Fibroblast of peridontal ligament (primary cell): ENCODE measurements at regions not wholly inside any gene's neighbourhood (a gene's known extent, or its start where the extent isn't known, plus 50 kb on each side); places are given as distances from the start of the nearest gene placed in this dataset.

Experiments used
- DNase-seq: peaks from one replicate; pipeline ENCODE4 v3.0.0-alpha.2; 2010; ENCODE audit errors: extremely low read depth

DNA sequence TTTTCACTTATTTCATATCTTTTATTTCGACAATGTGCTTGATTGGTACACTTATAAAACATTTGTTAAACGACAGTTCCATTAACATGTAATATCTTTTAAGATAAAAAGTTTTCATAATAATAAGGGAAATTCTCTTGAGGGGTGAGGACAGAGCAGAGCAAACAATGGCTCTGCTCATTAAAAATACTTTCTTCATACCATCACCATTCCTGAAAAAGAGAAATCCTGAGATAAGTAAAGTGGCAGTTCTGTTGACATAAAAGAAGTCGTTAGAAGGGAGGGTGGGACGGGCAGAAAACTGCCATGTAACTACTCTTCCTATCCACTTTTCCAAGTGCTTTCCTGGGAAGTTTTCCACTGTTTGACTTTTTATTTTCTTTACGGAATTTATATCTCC, 193.6 kb upstream of the CEP162 start:
- DNase-seq: no peak

- DNase-seq: peak; percentile 58
These were observed 189.8 kb upstream of the CEP162 start for GRCh38 chr6:84417260-84417659.

- peak; percentile 52 for DNase-seq
These were observed 188.7 kb upstream of the CEP162 start for GRCh38 chr6:84416043-84416657.

DNA sequence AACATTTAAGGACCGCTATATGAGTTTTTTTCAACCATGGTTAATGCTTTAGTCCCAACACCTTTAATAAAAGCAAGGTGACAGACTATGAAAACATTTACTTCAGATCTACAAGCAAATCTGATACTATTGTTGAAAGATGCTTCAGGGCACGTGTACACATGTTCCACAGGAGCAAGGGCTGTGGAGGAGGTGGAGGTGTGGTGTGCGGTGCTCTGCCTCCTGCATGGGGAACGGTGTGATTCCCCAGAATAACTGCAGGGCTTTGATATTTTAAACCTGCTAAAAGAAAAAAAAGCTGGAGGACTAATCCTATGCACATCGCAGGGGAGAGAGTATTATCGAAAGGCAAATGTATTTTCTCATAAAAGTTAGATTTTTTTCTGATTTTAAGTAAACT, 188.1 kb upstream of the CEP162 start:
- DNase-seq: no peak

- peak; percentile 18 for DNase-seq
These were observed 187.6 kb upstream of the CEP162 start for GRCh38 chr6:84415068-84415467.

DNA sequence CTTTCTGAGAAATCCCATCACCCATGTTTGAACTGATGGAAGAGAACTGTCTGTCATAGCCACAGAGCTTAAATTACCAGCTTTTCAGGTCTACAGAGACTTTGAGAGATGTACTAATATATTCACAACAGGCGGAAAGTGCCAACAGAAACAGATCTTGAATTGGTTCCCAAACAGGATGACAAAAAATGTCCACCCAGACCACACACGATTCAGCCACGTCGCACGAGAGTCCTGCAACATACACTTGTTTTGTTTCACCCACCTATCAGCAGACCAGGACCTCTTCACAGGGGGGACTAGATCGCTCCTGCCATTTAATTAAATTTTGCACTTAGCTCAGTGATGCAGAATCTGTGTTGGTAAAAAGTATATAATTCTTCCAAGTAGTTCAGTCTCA, 187.1 kb upstream of the CEP162 start:
- DNase-seq: no peak

- peak; percentile 86 for DNase-seq
These were observed 183.7 kb upstream of the CEP162 start for GRCh38 chr6:84411060-84411629.

DNA sequence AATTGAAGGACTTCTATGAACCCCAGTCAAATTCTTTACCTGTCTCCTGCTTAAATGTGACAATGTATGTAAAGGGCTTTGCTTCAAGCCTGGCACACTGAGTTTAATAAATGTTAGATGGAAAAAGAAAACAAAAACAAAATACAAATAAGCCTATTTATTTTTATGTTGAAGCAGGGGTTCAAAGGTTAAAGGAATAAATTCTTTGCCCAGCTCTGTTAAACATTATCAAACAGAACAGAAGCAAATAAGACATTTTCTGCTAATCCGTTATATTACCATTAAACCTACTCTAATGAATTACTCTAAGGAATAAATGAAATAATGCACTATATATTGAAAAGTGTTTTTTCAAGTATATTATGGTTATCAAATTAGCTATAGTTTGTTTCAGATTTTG, 182.5 kb upstream of the CEP162 start:
- DNase-seq: no peak

DNA sequence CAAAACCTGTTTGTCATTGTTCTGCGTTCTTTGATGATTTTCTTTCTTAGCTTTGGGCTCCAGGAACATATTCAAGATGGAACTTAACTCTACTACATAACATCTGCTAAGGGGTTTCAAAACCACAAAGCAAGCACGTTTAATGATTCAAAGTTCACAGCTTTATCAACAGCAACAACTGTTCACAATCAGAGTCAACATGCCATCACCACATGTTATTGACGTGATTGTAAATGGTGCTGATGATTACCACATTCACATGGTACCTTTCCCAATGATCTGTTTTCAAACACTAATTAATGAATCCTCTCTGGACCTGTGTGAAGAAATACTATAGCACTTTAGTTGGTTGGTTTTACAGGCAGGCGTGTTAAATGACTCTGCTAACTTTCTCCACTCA, 180.6 kb upstream of the CEP162 start:
- DNase-seq: no peak

DNA sequence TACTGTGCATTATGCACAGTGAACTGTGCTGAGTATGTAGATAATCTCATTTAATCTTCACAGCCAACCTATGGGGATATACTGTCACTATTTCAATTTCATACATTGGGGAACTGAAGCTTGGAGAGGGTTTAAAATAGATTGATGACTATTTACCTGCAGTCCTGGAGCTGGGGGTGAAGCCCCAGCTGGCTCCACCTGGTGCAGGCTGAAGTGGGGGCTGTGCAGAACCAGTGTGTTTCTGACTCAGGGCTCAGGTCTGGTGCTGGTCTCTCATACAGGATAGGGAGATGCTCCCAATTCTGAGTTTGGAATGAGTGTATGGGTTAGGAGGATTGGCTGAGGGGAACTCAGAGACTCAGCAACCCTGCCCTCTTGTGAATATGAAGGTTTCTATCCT, 176.1 kb upstream of the CEP162 start:
- no peak for DNase-seq

GRCh38 chr6:84399003-84399402, 171.6 kb upstream of the CEP162 start:
- DNase-seq: no peak

DNA sequence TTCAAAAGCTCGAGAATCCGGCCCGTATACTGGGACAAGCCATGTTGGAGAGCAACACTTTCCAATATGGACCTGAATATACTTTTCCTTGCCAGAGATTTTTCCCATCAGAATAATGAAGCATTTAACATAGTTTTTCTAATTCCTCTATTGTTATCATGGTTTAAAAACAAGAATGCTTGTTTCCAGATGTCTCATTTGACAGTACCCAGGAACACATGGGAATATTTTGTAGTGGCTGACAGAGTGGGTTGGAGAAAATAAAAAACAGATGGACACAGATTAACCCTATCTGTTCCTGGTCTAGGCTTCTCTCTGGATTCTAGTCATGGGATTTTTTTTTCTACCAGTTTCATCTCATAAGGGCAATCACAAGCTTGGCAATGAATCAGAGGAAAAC, 164.8 kb upstream of the CEP162 start:
- DNase-seq: no peak

GRCh38 chr6:84390851-84391250, 163.4 kb upstream of the CEP162 start:
- DNase-seq: no peak

DNA sequence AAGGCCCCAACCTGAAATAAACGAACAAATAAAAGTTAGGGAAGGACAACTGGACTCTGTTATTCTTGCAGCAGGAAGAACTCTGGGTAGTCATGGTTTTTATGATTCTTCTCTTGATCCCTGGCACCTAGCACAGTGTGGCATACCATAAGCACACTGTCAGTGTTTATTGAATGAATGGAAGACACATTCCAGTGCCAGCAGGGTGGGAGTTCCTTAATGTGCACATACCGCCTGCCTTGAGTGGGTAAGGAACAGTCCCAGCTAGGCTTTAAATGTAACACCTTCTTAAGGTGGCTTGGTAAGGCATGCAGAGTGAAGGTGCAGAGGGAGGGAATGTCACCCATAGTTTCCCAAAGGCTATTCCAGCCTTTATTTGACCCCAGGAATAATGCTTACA, 162.9 kb upstream of the CEP162 start:
- no peak for DNase-seq

DNA sequence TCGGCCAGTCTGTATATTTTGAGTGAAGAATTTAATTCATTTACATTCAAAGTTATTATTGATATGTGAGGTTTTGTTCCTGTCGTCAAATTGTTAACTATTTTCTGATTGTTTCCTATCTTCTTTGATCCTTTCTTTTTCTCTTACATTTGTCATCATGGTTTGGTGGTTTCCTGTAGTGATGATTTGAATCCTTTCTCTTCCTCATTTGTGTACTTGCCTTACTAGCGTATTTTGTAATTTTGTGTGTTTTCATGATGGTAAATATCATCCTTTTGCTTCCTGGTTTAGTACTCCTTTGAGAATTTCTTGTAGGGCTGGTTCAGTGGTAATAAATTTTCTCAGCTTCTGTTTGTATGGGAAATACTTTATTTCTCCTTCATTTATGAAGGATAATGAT, 151.7 kb upstream of the CEP162 start:
- no peak for DNase-seq

DNA sequence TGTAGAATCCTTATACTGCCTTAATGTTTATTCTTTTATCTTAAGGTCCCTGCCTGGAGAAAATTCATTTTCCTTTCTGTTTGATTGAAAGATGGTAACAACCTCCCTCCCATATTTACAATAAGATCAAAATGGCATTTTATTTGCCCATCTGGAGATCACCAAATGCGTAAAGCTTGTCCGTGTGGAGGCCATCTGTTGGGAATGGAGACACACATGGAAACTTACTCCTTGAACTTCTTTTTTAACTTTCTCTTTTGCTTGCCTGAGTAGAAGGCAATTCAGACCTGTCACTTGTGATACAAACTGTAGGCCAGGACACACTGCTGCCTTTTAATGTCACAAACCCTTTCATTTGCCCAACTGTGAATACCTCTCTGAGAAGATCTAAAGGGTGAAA, 144.8 kb upstream of the CEP162 start:
- DNase-seq: no peak

DNA sequence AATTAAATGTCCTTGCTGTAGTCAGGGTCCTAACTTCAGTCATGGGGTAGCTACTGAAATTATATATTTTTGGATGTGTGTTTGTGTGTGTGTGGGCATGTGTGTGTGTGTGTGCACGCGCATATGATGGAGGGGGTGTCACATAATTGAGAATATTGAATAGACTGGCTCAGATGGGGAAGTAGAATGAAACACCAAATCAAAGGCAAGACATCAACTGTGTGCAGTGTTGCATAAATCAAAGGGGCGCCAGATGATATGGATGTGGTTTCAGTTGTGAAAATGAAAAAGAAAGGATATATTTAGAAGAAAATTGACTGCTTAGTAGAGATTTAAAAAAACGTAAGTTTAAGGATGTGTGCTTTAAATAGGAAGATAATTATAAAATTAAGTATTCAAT, 144.2 kb upstream of the CEP162 start:
- no peak for DNase-seq

- DNase-seq: no peak
These were observed 134.9 kb upstream of the CEP162 start for GRCh38 chr6:84362193-84362821.

DNA sequence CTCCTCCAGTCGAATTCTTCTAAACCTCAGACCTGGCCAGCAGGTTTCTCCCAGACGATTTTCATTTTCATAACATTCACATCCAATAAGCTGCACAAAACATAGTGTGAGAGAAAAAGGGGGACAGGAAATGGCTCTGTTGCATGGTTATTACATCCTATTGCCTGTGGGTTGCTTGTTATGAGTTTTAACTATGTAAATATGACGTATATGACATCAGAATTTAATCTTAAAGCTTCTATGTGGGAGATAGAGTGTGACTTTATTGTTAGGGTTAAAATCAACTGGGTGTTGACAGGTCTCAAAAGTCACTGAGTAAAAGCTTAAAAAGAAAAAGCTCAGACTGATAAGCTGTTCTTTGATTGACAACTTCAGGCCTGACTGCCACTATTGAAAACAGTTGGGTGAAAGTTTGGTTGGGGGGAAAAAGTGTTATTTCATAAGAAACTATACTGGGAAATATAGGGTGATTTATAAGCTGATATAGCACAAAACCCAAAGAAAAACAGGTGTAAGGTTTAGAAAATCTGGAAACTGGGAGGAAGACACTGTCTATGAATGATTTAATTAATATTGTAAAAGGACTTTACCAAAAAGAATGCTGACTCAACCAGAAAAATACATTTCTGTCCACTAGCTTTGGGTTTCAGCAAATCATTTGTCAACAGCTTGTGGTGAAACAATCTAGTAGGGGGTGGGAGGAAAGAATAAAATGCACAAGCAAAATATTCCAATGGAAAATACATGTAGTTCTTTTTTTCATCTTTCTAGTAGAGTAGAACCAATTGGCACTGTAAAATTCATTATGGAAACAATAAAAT, 134.1 kb upstream of the CEP162 start:
- no peak for DNase-seq

DNA sequence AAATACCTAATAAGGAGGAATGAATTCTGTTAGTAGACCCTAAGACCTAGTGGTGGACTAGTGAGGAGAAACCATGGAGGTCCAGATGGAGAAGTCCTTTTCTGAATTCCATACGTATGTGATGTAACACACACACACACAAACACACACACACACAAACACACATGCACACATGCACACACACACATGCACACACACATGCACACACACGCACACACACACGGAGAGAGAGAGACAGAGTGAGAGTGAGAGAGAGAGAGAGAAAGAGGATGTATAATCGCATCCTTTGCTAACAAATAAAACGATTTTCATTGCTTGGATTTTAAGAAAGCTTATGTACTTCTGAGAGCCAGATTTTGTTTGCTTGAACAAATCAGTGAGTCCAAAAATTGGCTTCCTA, 132.6 kb upstream of the CEP162 start:
- DNase-seq: no peak

DNA sequence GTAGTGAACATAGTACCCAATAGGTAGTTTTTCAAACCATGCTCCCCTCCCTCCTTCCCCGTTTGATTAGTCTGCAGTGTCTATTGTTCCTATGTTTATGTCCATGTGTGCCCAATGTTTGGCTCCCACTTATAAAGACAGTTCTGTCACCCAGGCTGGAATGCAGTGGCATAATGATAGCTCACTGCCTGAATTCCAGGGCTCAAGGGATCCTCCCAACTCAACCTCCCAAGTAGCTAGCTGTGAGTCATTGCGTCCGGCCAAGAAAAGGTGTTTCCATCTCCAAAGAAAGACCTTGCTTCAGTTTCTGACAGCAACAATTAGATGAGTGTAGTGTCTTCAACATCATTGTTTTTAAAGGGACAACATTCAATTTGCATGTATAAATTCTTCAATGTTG, 131.1 kb upstream of the CEP162 start:
- no peak for DNase-seq

GRCh38 chr6:84357631-84358030, 130.2 kb upstream of the CEP162 start:
- DNase-seq: no peak

DNA sequence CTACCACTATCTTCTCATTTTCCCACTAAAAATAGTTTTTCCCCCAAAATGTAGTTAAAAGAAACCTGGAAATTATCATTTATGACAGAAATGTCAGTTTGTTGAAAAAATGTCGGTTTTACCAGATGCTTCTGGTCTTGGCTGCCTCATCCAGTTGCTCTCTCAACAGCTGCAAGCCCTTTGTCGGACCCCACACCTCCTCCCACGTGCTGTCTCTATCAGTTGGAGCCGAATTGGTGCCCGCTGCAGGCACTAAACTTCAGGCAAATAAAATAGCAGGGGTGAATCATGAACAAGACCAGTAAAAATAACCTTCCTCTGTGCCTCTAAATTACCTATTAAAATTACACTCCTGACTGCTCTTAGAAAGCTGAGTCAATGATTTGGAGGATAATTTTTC, 129.5 kb upstream of the CEP162 start:
- DNase-seq: no peak
